ENCODE measurements at regions not wholly inside any gene's neighbourhood (a gene's known extent, or its start where the extent isn't known, plus 50 kb on each side); places are given as distances from the start of the nearest gene placed in this dataset.
A peak's percentile ranks its signal among the peaks of the same experiment; 100 is the strongest.

- DNase-seq (ENCODE audit: low read depth, low spot score) = no peak
Measured at GRCh38 chr15:69815793-69816192, 281.9 kb downstream of the TLE3 start.

GRCh38 chr15:69816522-69816921, 281.2 kb downstream of the TLE3 start:
- DNase-seq (ENCODE audit: low read depth, low spot score) = no peak

- no peak for DNase-seq (ENCODE audit: low read depth, low spot score)
Measured at GRCh38 chr15:69818529-69818928, 279.2 kb downstream of the TLE3 start.

GRCh38 chr15:69819371-69819770, 278.3 kb downstream of the TLE3 start:
- no peak for DNase-seq (ENCODE audit: low read depth, low spot score)

GRCh38 chr15:69820819-69821218, 276.9 kb downstream of the TLE3 start:
- peak; percentile 92 for DNase-seq (ENCODE audit: low read depth, low spot score)

- no peak for DNase-seq (ENCODE audit: low read depth, low spot score)
Measured at GRCh38 chr15:69823223-69823907, 274.4 kb downstream of the TLE3 start.

- no peak for DNase-seq (ENCODE audit: low read depth, low spot score)
Measured at GRCh38 chr15:69824075-69824876, 273.4 kb downstream of the TLE3 start.

- no peak for DNase-seq (ENCODE audit: low read depth, low spot score)
Measured at GRCh38 chr15:69824877-69825406, 272.8 kb downstream of the TLE3 start.

GRCh38 chr15:69825941-69826818, 271.5 kb downstream of the TLE3 start:
- no peak for DNase-seq (ENCODE audit: low read depth, low spot score)

GRCh38 chr15:69826819-69827175, 270.9 kb downstream of the TLE3 start:
- DNase-seq (ENCODE audit: low read depth, low spot score) = no peak

GRCh38 chr15:69827751-69828150, 270.0 kb downstream of the TLE3 start:
- DNase-seq (ENCODE audit: low read depth, low spot score) = no peak

GRCh38 chr15:69828181-69828828, 269.4 kb downstream of the TLE3 start:
- DNase-seq (ENCODE audit: low read depth, low spot score) = no peak

GRCh38 chr15:69829974-69830373, 267.7 kb downstream of the TLE3 start:
- DNase-seq (ENCODE audit: low read depth, low spot score) = no peak

GRCh38 chr15:69830430-69830829, 267.3 kb downstream of the TLE3 start:
- DNase-seq (ENCODE audit: low read depth, low spot score) = no peak

GRCh38 chr15:69830876-69831275, 266.8 kb downstream of the TLE3 start:
- DNase-seq (ENCODE audit: low read depth, low spot score) = no peak

GRCh38 chr15:69834267-69834666, 263.4 kb downstream of the TLE3 start:
- no peak for DNase-seq (ENCODE audit: low read depth, low spot score)

- DNase-seq (ENCODE audit: low read depth, low spot score) = no peak
Measured at GRCh38 chr15:69834761-69835160, 263.0 kb downstream of the TLE3 start.

- DNase-seq (ENCODE audit: low read depth, low spot score) = no peak
Measured at GRCh38 chr15:69836048-69836447, 261.7 kb downstream of the TLE3 start.

GRCh38 chr15:69836526-69837230, 261.0 kb downstream of the TLE3 start:
- no peak for DNase-seq (ENCODE audit: low read depth, low spot score)

GRCh38 chr15:69838338-69838737, 259.4 kb downstream of the TLE3 start:
- DNase-seq (ENCODE audit: low read depth, low spot score) = no peak

- no peak for DNase-seq (ENCODE audit: low read depth, low spot score)
Measured at GRCh38 chr15:69838994-69839393, 258.7 kb downstream of the TLE3 start.
